ENCODE measurements at regions not wholly inside any gene's neighbourhood (a gene's known extent, or its start where the extent isn't known, plus 50 kb on each side); places are given as distances from the start of the nearest gene placed in this dataset.

GRCh38 chr7:41169317-41169716 is 533.6 kb downstream of the INHBA start:
- Histone ChIP-seq H3K79me2 (ENCODE audit: low read length) (no peaks in the 10 kb centered on the region), H3K4me1 (ENCODE audit: low read length) (no peaks in the 10 kb centered on the region), H4K20me1 (ENCODE audit: insufficient read depth, low read depth, low read length) (no peaks in the 10 kb centered on the region), H3K9me2 (replicated peaks; ENCODE audit: insufficient read depth, low read length) (no peaks in the 10 kb centered on the region), H3K9ac (ENCODE audit: low read length) (no peak overlapping the region), H3K4me2 (ENCODE audit: low read depth, low read length, poor library complexity, severe bottlenecking) (no peak overlapping the region), H3K27ac (ENCODE audit: low read length) (no peak overlapping the region), H3K27me3 (ENCODE audit: low read length) (no peaks in the 10 kb centered on the region), H3K9me3 (ENCODE audit: low read length) (no peaks in the 10 kb centered on the region; the same call in none of the 2 replicates), H3K4me3 (ENCODE audit: low read length) (no peak overlapping the region), H3K36me3 (ENCODE audit: insufficient read depth, low read length) (no peaks in the 10 kb centered on the region), H2AFZ (ENCODE audit: low read length) (no peak overlapping the region)
- DNase-seq, result no peak

GRCh38 chr7:41167836-41168235 is 535.1 kb downstream of the INHBA start:
- Histone ChIP-seq H3K9me3 (ENCODE audit: low read length) (no peaks in the 10 kb centered on the region; the same call in none of the 2 replicates), H3K27ac (ENCODE audit: low read length) (no peak overlapping the region), H3K9me2 (replicated peaks; ENCODE audit: insufficient read depth, low read length) (no peaks in the 10 kb centered on the region), H3K4me2 (ENCODE audit: low read depth, low read length, poor library complexity, severe bottlenecking) (no peak overlapping the region), H4K20me1 (ENCODE audit: insufficient read depth, low read depth, low read length) (no peaks in the 10 kb centered on the region), H3K4me1 (ENCODE audit: low read length) (no peaks in the 10 kb centered on the region), H3K4me3 (ENCODE audit: low read length) (no peak overlapping the region), H2AFZ (ENCODE audit: low read length) (no peak overlapping the region), H3K79me2 (ENCODE audit: low read length) (no peaks in the 10 kb centered on the region), H3K27me3 (ENCODE audit: low read length) (no peaks in the 10 kb centered on the region), H3K9ac (ENCODE audit: low read length) (no peak overlapping the region), H3K36me3 (ENCODE audit: insufficient read depth, low read length) (no peaks in the 10 kb centered on the region)
- DNase-seq, result no peak

- no peak overlapping the region for H3K9ac ChIP-seq (ENCODE audit: low read length)
- no peak overlapping the region for H3K4me3 ChIP-seq (ENCODE audit: low read length)
- H3K9me3 ChIP-seq (ENCODE audit: low read length), result no peaks in the 10 kb centered on the region; the same call in 1 of the 2 replicates
- no peak for DNase-seq
- no peaks in the 10 kb centered on the region for H3K4me1 ChIP-seq (ENCODE audit: low read length)
- no peaks in the 10 kb centered on the region for H3K27me3 ChIP-seq (ENCODE audit: low read length)
- H4K20me1 ChIP-seq (ENCODE audit: insufficient read depth, low read depth, low read length), result no peaks in the 10 kb centered on the region
- H2AFZ ChIP-seq (ENCODE audit: low read length), result no peak overlapping the region
- H3K79me2 ChIP-seq (ENCODE audit: low read length), result no peaks in the 10 kb centered on the region
- H3K27ac ChIP-seq (ENCODE audit: low read length), result no peak overlapping the region
- H3K4me2 ChIP-seq (ENCODE audit: low read depth, low read length, poor library complexity, severe bottlenecking), result no peak overlapping the region
- no peaks in the 10 kb centered on the region for H3K36me3 ChIP-seq (ENCODE audit: insufficient read depth, low read length)
- H3K9me2 ChIP-seq (replicated peaks; ENCODE audit: insufficient read depth, low read length), result no peaks in the 10 kb centered on the region
Observed at GRCh38 chr7:41164440-41164839, 538.5 kb downstream of the INHBA start.

- H3K36me3 ChIP-seq (ENCODE audit: insufficient read depth, low read length), result no peaks in the 10 kb centered on the region
- H4K20me1 ChIP-seq (ENCODE audit: insufficient read depth, low read depth, low read length), result no peaks in the 10 kb centered on the region
- no peaks in the 10 kb centered on the region for H3K9me2 ChIP-seq (replicated peaks; ENCODE audit: insufficient read depth, low read length)
- H3K9ac ChIP-seq (ENCODE audit: low read length), result no peak overlapping the region
- H3K4me1 ChIP-seq (ENCODE audit: low read length), result no peaks in the 10 kb centered on the region
- no peak overlapping the region for H2AFZ ChIP-seq (ENCODE audit: low read length)
- DNase-seq, result no peak
- H3K79me2 ChIP-seq (ENCODE audit: low read length), result no peaks in the 10 kb centered on the region
- no peaks in the 10 kb centered on the region for H3K9me3 ChIP-seq (ENCODE audit: low read length)
- no peak overlapping the region for H3K4me3 ChIP-seq (ENCODE audit: low read length)
- H3K4me2 ChIP-seq (ENCODE audit: low read depth, low read length, poor library complexity, severe bottlenecking), result no peak overlapping the region
- no peaks in the 10 kb centered on the region for H3K27me3 ChIP-seq (ENCODE audit: low read length)
- no peak overlapping the region for H3K27ac ChIP-seq (ENCODE audit: low read length)
Observed at GRCh38 chr7:41163991-41164390, 538.9 kb downstream of the INHBA start.

- Histone ChIP-seq H3K9me3 (ENCODE audit: low read length) (0 out of 2 replicates have a peak, but pooled peaks cover 3% of the 10 kb centered on the region), H3K4me2 (ENCODE audit: low read depth, low read length, poor library complexity, severe bottlenecking) (no peak overlapping the region), H3K27me3 (ENCODE audit: low read length) (no peaks in the 10 kb centered on the region), H3K36me3 (ENCODE audit: insufficient read depth, low read length) (no peaks in the 10 kb centered on the region), H3K27ac (ENCODE audit: low read length) (no peak overlapping the region), H4K20me1 (ENCODE audit: insufficient read depth, low read depth, low read length) (no peaks in the 10 kb centered on the region), H3K79me2 (ENCODE audit: low read length) (no peaks in the 10 kb centered on the region), H2AFZ (ENCODE audit: low read length) (no peak overlapping the region), H3K9me2 (replicated peaks; ENCODE audit: insufficient read depth, low read length) (no peaks in the 10 kb centered on the region), H3K4me3 (ENCODE audit: low read length) (no peak overlapping the region), H3K9ac (ENCODE audit: low read length) (no peak overlapping the region), H3K4me1 (ENCODE audit: low read length) (no peaks in the 10 kb centered on the region)
- no peak for DNase-seq
Observed at GRCh38 chr7:41162612-41163011, 540.3 kb downstream of the INHBA start.

- Histone ChIP-seq H3K27me3 (ENCODE audit: low read length) (no peaks in the 10 kb centered on the region), H3K27ac (ENCODE audit: low read length) (no peak overlapping the region), H3K9me2 (replicated peaks; ENCODE audit: insufficient read depth, low read length) (no peaks in the 10 kb centered on the region), H3K9ac (ENCODE audit: low read length) (no peak overlapping the region), H3K4me3 (ENCODE audit: low read length) (no peak overlapping the region), H3K79me2 (ENCODE audit: low read length) (no peaks in the 10 kb centered on the region), H3K36me3 (ENCODE audit: insufficient read depth, low read length) (no peaks in the 10 kb centered on the region), H2AFZ (ENCODE audit: low read length) (no peak overlapping the region), H3K4me2 (ENCODE audit: low read depth, low read length, poor library complexity, severe bottlenecking) (no peak overlapping the region), H4K20me1 (ENCODE audit: insufficient read depth, low read depth, low read length) (no peaks in the 10 kb centered on the region), H3K4me1 (ENCODE audit: low read length) (no peaks in the 10 kb centered on the region), H3K9me3 (ENCODE audit: low read length) (0 out of 2 replicates have a peak, but pooled peaks cover 5% of the 10 kb centered on the region)
- DNase-seq, result no peak
Observed at GRCh38 chr7:41161041-41161587, 541.8 kb downstream of the INHBA start.

GRCh38 chr7:41156268-41156667 is 546.6 kb downstream of the INHBA start:
- Histone ChIP-seq H3K27me3 (ENCODE audit: low read length) (no peaks in the 10 kb centered on the region), H3K4me2 (ENCODE audit: low read depth, low read length, poor library complexity, severe bottlenecking) (no peak overlapping the region), H3K4me1 (ENCODE audit: low read length) (no peaks in the 10 kb centered on the region), H3K9me2 (replicated peaks; ENCODE audit: insufficient read depth, low read length) (no peaks in the 10 kb centered on the region), H3K9me3 (ENCODE audit: low read length) (peaks cover 10% of the 10 kb centered on the region; the same call in 1 of the 2 replicates), H3K9ac (ENCODE audit: low read length) (no peak overlapping the region), H4K20me1 (ENCODE audit: insufficient read depth, low read depth, low read length) (no peaks in the 10 kb centered on the region), H3K79me2 (ENCODE audit: low read length) (no peaks in the 10 kb centered on the region), H3K27ac (ENCODE audit: low read length) (no peak overlapping the region), H3K4me3 (ENCODE audit: low read length) (no peak overlapping the region), H3K36me3 (ENCODE audit: insufficient read depth, low read length) (no peaks in the 10 kb centered on the region), H2AFZ (ENCODE audit: low read length) (no peak overlapping the region)
- no peak for DNase-seq

- Histone ChIP-seq H3K9ac (ENCODE audit: low read length) (no peak overlapping the region), H3K27me3 (ENCODE audit: low read length) (no peaks in the 10 kb centered on the region), H4K20me1 (ENCODE audit: insufficient read depth, low read depth, low read length) (no peaks in the 10 kb centered on the region), H3K9me2 (replicated peaks; ENCODE audit: insufficient read depth, low read length) (no peaks in the 10 kb centered on the region), H2AFZ (ENCODE audit: low read length) (no peak overlapping the region), H3K36me3 (ENCODE audit: insufficient read depth, low read length) (no peaks in the 10 kb centered on the region), H3K79me2 (ENCODE audit: low read length) (no peaks in the 10 kb centered on the region), H3K4me1 (ENCODE audit: low read length) (no peaks in the 10 kb centered on the region), H3K27ac (ENCODE audit: low read length) (no peak overlapping the region), H3K9me3 (ENCODE audit: low read length) (peaks cover 10% of the 10 kb centered on the region; the same call in 1 of the 2 replicates), H3K4me3 (ENCODE audit: low read length) (no peak overlapping the region), H3K4me2 (ENCODE audit: low read depth, low read length, poor library complexity, severe bottlenecking) (no peak overlapping the region)
- no peak for DNase-seq
Observed at GRCh38 chr7:41153268-41153667, 549.6 kb downstream of the INHBA start.
